ENCODE measurements at regions not wholly inside any gene's neighbourhood (a gene's known extent, or its start where the extent isn't known, plus 50 kb on each side); places are given as distances from the start of the nearest gene placed in this dataset.

DNA sequence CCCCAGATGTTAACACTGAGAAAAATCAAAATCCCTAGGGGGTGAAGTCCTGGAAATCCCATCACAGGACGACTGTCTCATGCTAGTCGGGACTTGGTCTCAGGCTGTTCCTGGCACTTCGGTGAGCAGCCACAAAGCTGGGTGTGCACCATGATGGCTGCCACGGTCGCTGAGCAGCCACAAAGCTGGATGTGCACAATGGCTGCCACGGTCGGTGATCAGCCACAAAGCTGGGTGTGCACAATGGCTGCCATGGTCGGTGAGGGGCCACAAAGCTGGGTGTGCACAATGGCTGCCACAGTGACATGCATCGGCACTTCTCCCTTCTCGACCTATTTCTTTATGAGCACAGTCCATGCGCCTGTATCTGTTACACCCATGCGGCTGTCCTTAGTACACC, 505.1 kb downstream of the TCERG1L start:
- TF ChIP-seq NFRKB (IDR thresholded peaks at IDR 0.05) (no peak), ZNF384 (IDR thresholded peaks at IDR 0.05) (no peak), CTBP1 (IDR thresholded peaks at IDR 0.05; ENCODE audit: borderline replicate concordance) (no peak), ELF4 (IDR thresholded peaks at IDR 0.05) (no peak), FOXK2 (IDR thresholded peaks at IDR 0.05) (no peak), ARNT (IDR thresholded peaks at IDR 0.05) (no peak), SP1 (IDR thresholded peaks at IDR 0.05) (no peak)
- CTCF ChIA-PET, result no interaction called here
- POLR2A ChIA-PET, result no interaction called here
- no peak for DNase-seq (ENCODE audit: extremely low spot score)

GRCh38 chr10:130807096-130807495, 504.4 kb downstream of the TCERG1L start:
- no peak for DNase-seq (ENCODE audit: extremely low spot score)
- POLR2A ChIA-PET, result no interaction called here

GRCh38 chr10:130807721-130808120, 503.8 kb downstream of the TCERG1L start:
- POLR2A ChIA-PET, result interaction anchor here (0.7 kb wide), 1 partner anchor 29 kb away, joined by 3 read pairs; no protein-coding TSS in a partner anchor
- DNase-seq (ENCODE audit: extremely low spot score), result no peak
- CTCF ChIA-PET, result no interaction called here
- TF ChIP-seq L3MBTL2 (conservative IDR thresholded peaks at IDR 0.05) (no peak), FOXA1 (IDR thresholded peaks at IDR 0.05) (no peak), ELF4 (IDR thresholded peaks at IDR 0.05) (no peak), LEF1 (IDR thresholded peaks at IDR 0.05; ENCODE audit: borderline replicate concordance) (no peak), PKNOX1 (IDR thresholded peaks at IDR 0.05) (no peak), ARNT (IDR thresholded peaks at IDR 0.05) (no peak)

More at GRCh38 chr10:130807096-130807495, 504.4 kb downstream of the TCERG1L start:
- TF ChIP-seq CTBP1 (IDR thresholded peaks at IDR 0.05; ENCODE audit: borderline replicate concordance) (no peak), ELF4 (IDR thresholded peaks at IDR 0.05) (no peak), BHLHE40 (IDR thresholded peaks at IDR 0.05; ENCODE audit: borderline replicate concordance) (no peak), ZNF384 (IDR thresholded peaks at IDR 0.05) (no peak), SUZ12 (IDR thresholded peaks at IDR 0.05) (no peak), FOXA1 (IDR thresholded peaks at IDR 0.05) (no peak), PKNOX1 (IDR thresholded peaks at IDR 0.05) (no peak), HDGF (IDR thresholded peaks at IDR 0.05; ENCODE audit: borderline replicate concordance) (no peak), NFRKB (IDR thresholded peaks at IDR 0.05) (no peak), TARDBP (IDR thresholded peaks at IDR 0.05) (no peak)
- CTCF ChIA-PET, result no interaction called here

GRCh38 chr10:130808243-130808642, 503.3 kb downstream of the TCERG1L start:
- CTCF ChIA-PET, result no interaction called here
- POLR2A ChIA-PET, result no interaction called here
- TF ChIP-seq ELF4 (IDR thresholded peaks at IDR 0.05) (no peak), FOXM1 (IDR thresholded peaks at IDR 0.05; ENCODE audit: borderline replicate concordance) (no peak)
- DNase-seq (ENCODE audit: extremely low spot score), result no peak

GRCh38 chr10:130808686-130809085, 502.8 kb downstream of the TCERG1L start:
- CTCF ChIA-PET, result no interaction called here
- TF ChIP-seq FOXM1 (IDR thresholded peaks at IDR 0.05; ENCODE audit: borderline replicate concordance), result no peak
- TF ChIP-seq L3MBTL2 (conservative IDR thresholded peaks at IDR 0.05), result no peak
- TF ChIP-seq NFRKB (IDR thresholded peaks at IDR 0.05), result no peak
- TF ChIP-seq ZNF384 (IDR thresholded peaks at IDR 0.05), result no peak
- no peak for TF ChIP-seq ELF4 (IDR thresholded peaks at IDR 0.05)
- TF ChIP-seq LEF1 (IDR thresholded peaks at IDR 0.05; ENCODE audit: borderline replicate concordance), result no peak
- no peak for TF ChIP-seq BHLHE40 (IDR thresholded peaks at IDR 0.05; ENCODE audit: borderline replicate concordance)
- no peak for TF ChIP-seq SUZ12 (IDR thresholded peaks at IDR 0.05)
- POLR2A ChIA-PET, result no interaction called here
- no peak for DNase-seq (ENCODE audit: extremely low spot score)

DNA sequence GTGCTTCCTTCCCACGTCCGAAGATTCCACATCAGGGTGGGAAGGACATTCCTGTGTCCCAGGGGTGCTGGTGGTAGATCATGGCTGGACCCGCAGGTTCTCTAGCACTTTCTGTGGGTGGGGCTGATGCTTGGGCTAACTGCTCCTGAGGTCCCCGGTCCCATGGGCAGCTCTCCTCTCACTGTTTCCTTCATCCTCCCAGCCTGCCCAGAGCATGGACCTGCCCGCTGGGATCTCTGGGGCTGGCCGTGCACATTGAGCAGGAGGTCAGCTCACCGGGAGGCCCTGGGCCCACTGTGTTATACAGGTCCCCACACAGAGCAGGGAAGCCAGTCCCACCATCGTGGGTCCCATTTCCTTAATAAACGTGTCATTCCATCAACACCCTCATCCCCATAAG, 502.3 kb downstream of the TCERG1L start:
- CTCF ChIA-PET, result no interaction called here
- no peak for DNase-seq (ENCODE audit: extremely low spot score)
- TF ChIP-seq SP1 (IDR thresholded peaks at IDR 0.05) (no peak), L3MBTL2 (conservative IDR thresholded peaks at IDR 0.05) (no peak)
- POLR2A ChIA-PET, result no interaction called here

- TF ChIP-seq ZNF384 (IDR thresholded peaks at IDR 0.05) (no peak), CTBP1 (IDR thresholded peaks at IDR 0.05; ENCODE audit: borderline replicate concordance) (no peak), TARDBP (IDR thresholded peaks at IDR 0.05) (no peak), LEF1 (IDR thresholded peaks at IDR 0.05; ENCODE audit: borderline replicate concordance) (no peak), BHLHE40 (IDR thresholded peaks at IDR 0.05; ENCODE audit: borderline replicate concordance) (no peak)
- CTCF ChIA-PET, result no interaction called here
- no peak for DNase-seq (ENCODE audit: extremely low spot score)
- POLR2A ChIA-PET, result no interaction called here
Measured at GRCh38 chr10:130809761-130810515, 501.6 kb downstream of the TCERG1L start.

- no peak for DNase-seq (ENCODE audit: extremely low spot score)
- POLR2A ChIA-PET, result no interaction called here
- CTCF ChIA-PET, result no interaction called here
- TF ChIP-seq FOXA1 (IDR thresholded peaks at IDR 0.05), result no peak
- TF ChIP-seq PKNOX1 (IDR thresholded peaks at IDR 0.05), result no peak
- no peak for TF ChIP-seq TARDBP (IDR thresholded peaks at IDR 0.05)
- no peak for TF ChIP-seq FOXK2 (IDR thresholded peaks at IDR 0.05)
- no peak for TF ChIP-seq CTBP1 (IDR thresholded peaks at IDR 0.05; ENCODE audit: borderline replicate concordance)
- no peak for TF ChIP-seq FOXM1 (IDR thresholded peaks at IDR 0.05; ENCODE audit: borderline replicate concordance)
- no peak for TF ChIP-seq SUZ12 (IDR thresholded peaks at IDR 0.05)
- no peak for TF ChIP-seq L3MBTL2 (conservative IDR thresholded peaks at IDR 0.05)
- no peak for TF ChIP-seq SP1 (IDR thresholded peaks at IDR 0.05)
- no peak for TF ChIP-seq LEF1 (IDR thresholded peaks at IDR 0.05; ENCODE audit: borderline replicate concordance)
- TF ChIP-seq BHLHE40 (IDR thresholded peaks at IDR 0.05; ENCODE audit: borderline replicate concordance), result no peak
- no peak for TF ChIP-seq HDGF (IDR thresholded peaks at IDR 0.05; ENCODE audit: borderline replicate concordance)
- no peak for TF ChIP-seq ARNT (IDR thresholded peaks at IDR 0.05)
- TF ChIP-seq NFRKB (IDR thresholded peaks at IDR 0.05), result no peak
- no peak for TF ChIP-seq ELF4 (IDR thresholded peaks at IDR 0.05)
Measured at GRCh38 chr10:130810856-130811255, 500.7 kb downstream of the TCERG1L start.

Measured in HEK293T (cell line).